PFSK-1 (cell line): ENCODE measurements at regions not wholly inside any gene's neighbourhood (a gene's known extent, or its start where the extent isn't known, plus 50 kb on each side); places are given as distances from the start of the nearest gene placed in this dataset.

ENCODE experiments used
- POLR2AphosphoS5 ChIP-seq: IDR thresholded peaks from 2 replicates; pipeline ENCODE4 v1.6.1; 2012; ENCODE audit warnings: low read depth, mild to moderate bottlenecking, control low read depth, low read length, moderate library complexity
- SIN3A ChIP-seq: IDR thresholded peaks from 2 replicates; pipeline ENCODE4 v1.6.1; 2012; ENCODE audit warnings: mild to moderate bottlenecking, low read length, moderate library complexity, borderline replicate concordance; ENCODE audit not compliant: insufficient read depth
- TAF1 ChIP-seq: IDR thresholded peaks from 2 replicates; pipeline ENCODE4 v1.6.1; 2012; ENCODE audit warnings: low read length, control low read depth, borderline replicate concordance; ENCODE audit not compliant: insufficient read depth
- TF ChIP-seq, protein P1 (sequence below), 2 experiments: IDR thresholded peaks; 2 replicates each; pipeline versions ENCODE4 v1.6.1 to v1.8.0; 2011 to 2012; ENCODE audit warnings: low read depth in 2 of 2, low read length in 2 of 2, control low read depth in 1 of 2, inconsistent platforms in 1 of 2, mild to moderate bottlenecking in 1 of 2, moderate library complexity in 1 of 2; ENCODE audit not compliant: insufficient read depth in 1 of 2

GRCh38 chr10:6951732-6952131 is 371.7 kb upstream of the PRKCQ start:
- no peak for TF ChIP-seq POLR2AphosphoS5
- TF ChIP-seq, protein P1, sequence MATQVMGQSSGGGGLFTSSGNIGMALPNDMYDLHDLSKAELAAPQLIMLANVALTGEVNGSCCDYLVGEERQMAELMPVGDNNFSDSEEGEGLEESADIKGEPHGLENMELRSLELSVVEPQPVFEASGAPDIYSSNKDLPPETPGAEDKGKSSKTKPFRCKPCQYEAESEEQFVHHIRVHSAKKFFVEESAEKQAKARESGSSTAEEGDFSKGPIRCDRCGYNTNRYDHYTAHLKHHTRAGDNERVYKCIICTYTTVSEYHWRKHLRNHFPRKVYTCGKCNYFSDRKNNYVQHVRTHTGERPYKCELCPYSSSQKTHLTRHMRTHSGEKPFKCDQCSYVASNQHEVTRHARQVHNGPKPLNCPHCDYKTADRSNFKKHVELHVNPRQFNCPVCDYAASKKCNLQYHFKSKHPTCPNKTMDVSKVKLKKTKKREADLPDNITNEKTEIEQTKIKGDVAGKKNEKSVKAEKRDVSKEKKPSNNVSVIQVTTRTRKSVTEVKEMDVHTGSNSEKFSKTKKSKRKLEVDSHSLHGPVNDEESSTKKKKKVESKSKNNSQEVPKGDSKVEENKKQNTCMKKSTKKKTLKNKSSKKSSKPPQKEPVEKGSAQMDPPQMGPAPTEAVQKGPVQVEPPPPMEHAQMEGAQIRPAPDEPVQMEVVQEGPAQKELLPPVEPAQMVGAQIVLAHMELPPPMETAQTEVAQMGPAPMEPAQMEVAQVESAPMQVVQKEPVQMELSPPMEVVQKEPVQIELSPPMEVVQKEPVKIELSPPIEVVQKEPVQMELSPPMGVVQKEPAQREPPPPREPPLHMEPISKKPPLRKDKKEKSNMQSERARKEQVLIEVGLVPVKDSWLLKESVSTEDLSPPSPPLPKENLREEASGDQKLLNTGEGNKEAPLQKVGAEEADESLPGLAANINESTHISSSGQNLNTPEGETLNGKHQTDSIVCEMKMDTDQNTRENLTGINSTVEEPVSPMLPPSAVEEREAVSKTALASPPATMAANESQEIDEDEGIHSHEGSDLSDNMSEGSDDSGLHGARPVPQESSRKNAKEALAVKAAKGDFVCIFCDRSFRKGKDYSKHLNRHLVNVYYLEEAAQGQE (IDR thresholded peaks at IDR 0.05; ENCODE audit: insufficient read depth in 1 of 2, low read depth in 2 of 2, low read length in 2 of 2), result no peak
- no peak for TF ChIP-seq SIN3A
- TF ChIP-seq TAF1, result no peak
